Memory B cell (primary cell): ENCODE measurements at regions not wholly inside any gene's neighbourhood (a gene's known extent, or its start where the extent isn't known, plus 50 kb on each side); places are given as distances from the start of the nearest gene placed in this dataset.

Experiments
- ATAC-seq: fragments of 150-1000 bp; cut with Tn5 transposase; 2 replicates; pipeline ENCODE4 v1.10.0; 2021; ENCODE audit warnings: low read depth, mild to moderate bottlenecking, moderate library complexity
- DNase-seq, 2 donors: peaks; one replicate each; pipeline ENCODE4 v3.0.0; 2022; ENCODE audit warnings: low spot score in 2 of 2
- H3K27ac Mint-ChIP-seq: one replicate; pipeline ENCODE4 v1.8.0; 2022; ENCODE audit warnings: mild to moderate bottlenecking, moderate library complexity, mixed read lengths
- H3K27me3 Mint-ChIP-seq: one replicate; pipeline ENCODE4 v1.8.0; 2022; ENCODE audit warnings: mixed read lengths
- H3K36me3 Mint-ChIP-seq: one replicate; pipeline ENCODE4 v1.8.0; 2022; ENCODE audit warnings: mild to moderate bottlenecking, mixed read lengths
- H3K4me1 Mint-ChIP-seq: one replicate; pipeline ENCODE4 v1.8.0; 2022; ENCODE audit warnings: mixed read lengths
- H3K4me3 Mint-ChIP-seq: one replicate; pipeline ENCODE4 v1.8.0; 2022; ENCODE audit warnings: mild to moderate bottlenecking, moderate library complexity, mixed read lengths
- H3K9me3 Mint-ChIP-seq: one replicate; pipeline ENCODE4 v1.8.0; 2022; ENCODE audit warnings: mixed read lengths

GRCh38 chr10:78754269-78755062 lies 314.3 kb upstream of the ZMIZ1 start:
- DNase-seq (no peak), ATAC-seq (no peak)
- Mint-ChIP-seq H3K27me3 (peaks cover 12% of the 10 kb centered on the region), H3K4me1 (no peaks in the 10 kb centered on the region), H3K9me3 (no peaks in the 10 kb centered on the region), H3K36me3 (no peaks in the 10 kb centered on the region), H3K4me3 (no peak overlapping the region), H3K27ac (no peak overlapping the region)

- Mint-ChIP-seq H3K4me3 (no peak overlapping the region), H3K27me3 (peaks cover 12% of the 10 kb centered on the region), H3K36me3 (no peaks in the 10 kb centered on the region), H3K9me3 (no peaks in the 10 kb centered on the region), H3K4me1 (no peaks in the 10 kb centered on the region), H3K27ac (no peak overlapping the region)
- ATAC-seq (no peak), DNase-seq (no peak)
These were observed 313.6 kb upstream of the ZMIZ1 start for GRCh38 chr10:78755063-78755701.

- Mint-ChIP-seq H3K4me3 (no peak overlapping the region), H3K36me3 (no peaks in the 10 kb centered on the region), H3K27me3 (peaks cover 14% of the 10 kb centered on the region), H3K4me1 (no peaks in the 10 kb centered on the region), H3K27ac (no peak overlapping the region), H3K9me3 (no peaks in the 10 kb centered on the region)
- ATAC-seq (no peak), DNase-seq (no peak)
These were observed 312.8 kb upstream of the ZMIZ1 start for GRCh38 chr10:78755877-78756455.

- Mint-ChIP-seq H3K9me3 (no peaks in the 10 kb centered on the region), H3K4me1 (no peaks in the 10 kb centered on the region), H3K27me3 (peaks cover 14% of the 10 kb centered on the region), H3K36me3 (no peaks in the 10 kb centered on the region), H3K4me3 (no peak overlapping the region), H3K27ac (no peak overlapping the region)
- DNase-seq (no peak), ATAC-seq (no peak)
These were observed 312.0 kb upstream of the ZMIZ1 start for GRCh38 chr10:78756604-78757343.

- H3K27me3 Mint-ChIP-seq = peaks cover 14% of the 10 kb centered on the region
- ATAC-seq (no peak), DNase-seq (no peak)
- no peak overlapping the region for H3K4me3 Mint-ChIP-seq
- no peaks in the 10 kb centered on the region for H3K4me1 Mint-ChIP-seq
- H3K36me3 Mint-ChIP-seq = no peaks in the 10 kb centered on the region
- H3K9me3 Mint-ChIP-seq = no peaks in the 10 kb centered on the region
- H3K27ac Mint-ChIP-seq = no peak overlapping the region
These were observed 311.3 kb upstream of the ZMIZ1 start for GRCh38 chr10:78757344-78757925.

- H3K4me3 Mint-ChIP-seq = no peak overlapping the region
- DNase-seq = no peak
- H3K36me3 Mint-ChIP-seq = no peaks in the 10 kb centered on the region
- H3K4me1 Mint-ChIP-seq = no peaks in the 10 kb centered on the region
- peaks cover 11% of the 10 kb centered on the region for H3K27me3 Mint-ChIP-seq
- no peak for ATAC-seq
- no peak overlapping the region for H3K27ac Mint-ChIP-seq
- H3K9me3 Mint-ChIP-seq = no peaks in the 10 kb centered on the region
These were observed 310.6 kb upstream of the ZMIZ1 start for GRCh38 chr10:78758176-78758575.

- Mint-ChIP-seq H3K4me3 (no peak overlapping the region), H3K27ac (no peak overlapping the region), H3K4me1 (no peaks in the 10 kb centered on the region), H3K9me3 (no peaks in the 10 kb centered on the region), H3K27me3 (peaks cover 6% of the 10 kb centered on the region), H3K36me3 (no peaks in the 10 kb centered on the region)
- no peak for ATAC-seq
- no peak for DNase-seq
These were observed 309.2 kb upstream of the ZMIZ1 start for GRCh38 chr10:78759456-78760120.

GRCh38 chr10:78760463-78761310 lies 308.1 kb upstream of the ZMIZ1 start:
- Mint-ChIP-seq H3K4me3 (no peak overlapping the region), H3K27ac (no peak overlapping the region), H3K36me3 (no peaks in the 10 kb centered on the region), H3K4me1 (no peaks in the 10 kb centered on the region), H3K27me3 (peaks cover 8% of the 10 kb centered on the region), H3K9me3 (no peaks in the 10 kb centered on the region)
- ATAC-seq = no peak
- DNase-seq = no peak

- H3K4me1 Mint-ChIP-seq = no peaks in the 10 kb centered on the region
- no peak overlapping the region for H3K27ac Mint-ChIP-seq
- no peak for ATAC-seq
- H3K4me3 Mint-ChIP-seq = no peak overlapping the region
- no peaks in the 10 kb centered on the region for H3K9me3 Mint-ChIP-seq
- no peaks in the 10 kb centered on the region for H3K36me3 Mint-ChIP-seq
- peaks cover 6% of the 10 kb centered on the region for H3K27me3 Mint-ChIP-seq
- no peak for DNase-seq
These were observed 307.4 kb upstream of the ZMIZ1 start for GRCh38 chr10:78761311-78761781.

GRCh38 chr10:78762086-78762630 lies 306.6 kb upstream of the ZMIZ1 start:
- Mint-ChIP-seq H3K36me3 (no peaks in the 10 kb centered on the region), H3K27ac (no peak overlapping the region), H3K4me1 (no peaks in the 10 kb centered on the region), H3K27me3 (peaks cover 6% of the 10 kb centered on the region), H3K4me3 (no peak overlapping the region), H3K9me3 (no peaks in the 10 kb centered on the region)
- ATAC-seq (no peak), DNase-seq (no peak)

GRCh38 chr10:78763234-78763633 lies 305.5 kb upstream of the ZMIZ1 start:
- no peak for DNase-seq
- Mint-ChIP-seq H3K9me3 (no peaks in the 10 kb centered on the region), H3K27me3 (peaks cover 4% of the 10 kb centered on the region), H3K36me3 (no peaks in the 10 kb centered on the region), H3K4me1 (no peaks in the 10 kb centered on the region), H3K4me3 (no peak overlapping the region), H3K27ac (no peak overlapping the region)
- ATAC-seq = no peak

- H3K27me3 Mint-ChIP-seq = peaks cover 8% of the 10 kb centered on the region
- H3K4me3 Mint-ChIP-seq = no peak overlapping the region
- H3K4me1 Mint-ChIP-seq = no peaks in the 10 kb centered on the region
- H3K27ac Mint-ChIP-seq = no peak overlapping the region
- no peaks in the 10 kb centered on the region for H3K36me3 Mint-ChIP-seq
- no peaks in the 10 kb centered on the region for H3K9me3 Mint-ChIP-seq
- no peak for DNase-seq
- no peak for ATAC-seq
These were observed 304.9 kb upstream of the ZMIZ1 start for GRCh38 chr10:78763651-78764395.
